HCT116 (cell line): ENCODE measurements at regions not wholly inside any gene's neighbourhood (a gene's known extent, or its start where the extent isn't known, plus 50 kb on each side); places are given as distances from the start of the nearest gene placed in this dataset.

Source experiments
- ATAC-seq: fragments of 200-7000 bp; cut with Tn5 transposase; 2 replicates; pipeline ENCODE4 v1.9.1; 2020; ENCODE audit warnings: mild to moderate bottlenecking, moderate library complexity
- BruUV-seq: library from RNA; stranded (reverse); fragments of 400-500 nt; replicated peaks from 2 replicates; lab custom pipeline; 2021; lab: Mats Ljungman, UMichigan
- CTCF ChIA-PET: fragments of 300-600 bp; sonication (Branson Sonifier 250); formaldehyde crosslinking; loops from one replicate; lab custom pipeline; 2021; ENCODE audit warnings: antibody characterized with exemption; lab: Charles Lee
- POLR2A ChIA-PET: fragments of 300-600, 350-600 bp; sonication (Branson Sonifier 250); formaldehyde crosslinking; loops from one replicate; lab custom pipeline; 2021; ENCODE audit warnings: antibody characterized with exemption; lab: Charles Lee
- RAD21 ChIA-PET, 2 experiments: fragments of 300-600 bp; sonication (Branson Sonifier 250); formaldehyde crosslinking; loops; one replicate each; lab custom pipeline; 2023; ENCODE audit warnings: low total read pairs in 2 of 2; ENCODE audit not compliant: uncharacterized antibody in 2 of 2, unreplicated experiment in 2 of 2, low non-redundant PET in 1 of 2; lab: Charles Lee
- DNase-seq: peaks from one replicate; pipeline ENCODE4 v3.0.0-alpha.2; 2010; ENCODE audit warnings: low read depth, low spot score
- H2AFZ ChIP-seq: fragments of 200-600 bp; shearing (Covaris generic), sonication (generic); 2 replicates; pipeline ENCODE4 v1.6.1; 2017; ENCODE audit warnings: low read depth, mixed run types, mixed read lengths, antibody characterized with exemption, low read length; ENCODE audit not compliant: poor library complexity, severe bottlenecking
- H3K27ac ChIP-seq: 2 replicates; pipeline ENCODE4 v1.5.1; 2012; ENCODE audit warnings: low read depth, low read length
- H3K27me3 ChIP-seq: fragments of 200-600 bp; sonication (generic); 2 replicates; pipeline ENCODE4 v1.6.1; 2016; ENCODE audit warnings: mixed run types, low read length, mixed read lengths; ENCODE audit not compliant: insufficient read depth
- H3K36me3 ChIP-seq, 2 experiments: fragments of 200-500 bp in 1 of 2; fragments of 200-600 bp in 1 of 2; sonication (Bioruptor generic) in 1 of 2; sonication (generic) in 1 of 2; 2 replicates each; pipeline versions ENCODE4 v1.5.1 to v1.6.1; 2014 to 2016; ENCODE audit warnings: low read length in 2 of 2, inconsistent platforms in 1 of 2, mixed read lengths in 1 of 2, mixed run types in 1 of 2; ENCODE audit not compliant: insufficient read depth in 2 of 2, control insufficient read depth in 1 of 2
- H3K4me1 ChIP-seq, 2 experiments: fragments of 200-600 bp in 1 of 2; sonication (generic) in 1 of 2; 2 replicates each; pipeline versions ENCODE4 v1.5.1 to v1.6.1; 2012 to 2017; ENCODE audit warnings: low read length in 2 of 2, inconsistent platforms in 1 of 2, mild to moderate bottlenecking in 1 of 2, mixed read lengths in 1 of 2, mixed run types in 1 of 2, moderate library complexity in 1 of 2; ENCODE audit not compliant: insufficient read depth in 2 of 2, control insufficient read depth in 1 of 2
- H3K4me2 ChIP-seq: fragments of 200-600 bp; sonication (generic); 2 replicates; pipeline ENCODE4 v1.6.1; 2017; ENCODE audit warnings: mixed run types, low read length, mixed read lengths
- H3K4me3 ChIP-seq, 2 experiments: fragments of 200-600 bp in 1 of 2; sonication (generic) in 1 of 2; replicated peaks in 1 of 2; 2 replicates each; pipeline ENCODE4 v1.5.1; 2011 to 2016; ENCODE audit warnings: low read length in 2 of 2, control low read depth in 1 of 2, low read depth in 1 of 2, mild to moderate bottlenecking in 1 of 2, mixed read lengths in 1 of 2, mixed run types in 1 of 2
- H3K79me2 ChIP-seq: fragments of 200-600 bp; sonication (generic); 2 replicates; pipeline ENCODE4 v1.6.1; 2017; ENCODE audit warnings: mild to moderate bottlenecking, mixed run types, low read length, moderate library complexity, mixed read lengths; ENCODE audit not compliant: insufficient read depth
- H3K9ac ChIP-seq: fragments of 200-600 bp; sonication (generic); 2 replicates; pipeline ENCODE4 v1.6.1; 2016; ENCODE audit warnings: low read length, mixed read lengths
- H3K9me2 ChIP-seq: fragments of 200-600 bp; sonication (generic), shearing (Covaris generic); 2 replicates; pipeline ENCODE4 v1.6.1; 2017; ENCODE audit warnings: mixed run types, mild to moderate bottlenecking, moderate library complexity; ENCODE audit not compliant: insufficient read depth
- H3K9me3 ChIP-seq, 2 experiments: fragments of 200-500 bp in 1 of 2; fragments of 200-600 bp in 1 of 2; sonication (Bioruptor generic) in 1 of 2; sonication (generic) in 1 of 2; 2 replicates each; pipeline ENCODE4 v1.6.1; 2014 to 2017; ENCODE audit warnings: low read length in 2 of 2, mixed read lengths in 2 of 2, inconsistent platforms in 1 of 2, low read depth in 1 of 2, mild to moderate bottlenecking in 1 of 2, mixed run types in 1 of 2, moderate library complexity in 1 of 2; ENCODE audit not compliant: control insufficient read depth in 1 of 2, insufficient read depth in 1 of 2
- H4K20me1 ChIP-seq: fragments of 200-600 bp; sonication (generic), shearing (Covaris generic); 2 replicates; pipeline ENCODE4 v1.6.1; 2017; ENCODE audit warnings: mixed run types, mild to moderate bottlenecking, moderate library complexity; ENCODE audit not compliant: insufficient read depth
- CBX3 ChIP-seq: IDR thresholded peaks from 2 replicates; pipeline ENCODE4 v1.6.1; 2012; ENCODE audit warnings: low read depth
- CEBPB ChIP-seq: IDR thresholded peaks from 2 replicates; pipeline ENCODE4 v1.6.1; 2012; ENCODE audit warnings: low read depth
- EGR1 ChIP-seq: IDR thresholded peaks from 2 replicates; pipeline ENCODE4 v1.6.1; 2012; ENCODE audit warnings: low read depth
- EZH2 ChIP-seq: fragments of 200-600 bp; sonication (generic); IDR thresholded peaks from 2 replicates; pipeline ENCODE4 v1.6.1; 2017; ENCODE audit warnings: antibody characterized with exemption, mixed run types
- EZH2phosphoT487 ChIP-seq: fragments of 200-600 bp; IDR thresholded peaks from 2 replicates; pipeline ENCODE4 v1.6.1; 2018; ENCODE audit warnings: antibody characterized with exemption, borderline replicate concordance
- JUND ChIP-seq: IDR thresholded peaks from 2 replicates; pipeline ENCODE4 v1.6.1; 2012
- POLR2A ChIP-seq: IDR thresholded peaks from 2 replicates; pipeline ENCODE4 v1.7.0; 2011; ENCODE audit warnings: borderline replicate concordance; ENCODE audit not compliant: insufficient read depth, insufficient read length; ENCODE audit errors: extremely low read depth
- POLR2AphosphoS5 ChIP-seq: IDR thresholded peaks from 2 replicates; pipeline ENCODE4 v1.6.1; 2011; ENCODE audit warnings: mild to moderate bottlenecking, low read depth, low read length, moderate library complexity
- SIN3A ChIP-seq: IDR thresholded peaks from 2 replicates; pipeline ENCODE4 v1.6.1; 2012; ENCODE audit warnings: low read depth
- SRF ChIP-seq: IDR thresholded peaks from 2 replicates; pipeline ENCODE4 v1.6.1; 2012; ENCODE audit warnings: low read depth
- TCF7L2 ChIP-seq: IDR thresholded peaks from 2 replicates; pipeline ENCODE4 v1.7.0; 2011; ENCODE audit warnings: borderline replicate concordance, inconsistent platforms; ENCODE audit not compliant: insufficient read depth, insufficient read length; ENCODE audit errors: extremely low read depth
- YY1 ChIP-seq: IDR thresholded peaks from 2 replicates; pipeline ENCODE4 v1.6.1; 2011; ENCODE audit warnings: low read length, low read depth, moderate library complexity, mild to moderate bottlenecking; ENCODE audit not compliant: insufficient replicate concordance; ENCODE audit errors: extremely low read depth
- ZFX ChIP-seq: fragments of 450-650 bp; IDR thresholded peaks from 2 replicates; pipeline ENCODE4 v1.6.1; 2017
- ZNF274 ChIP-seq: fragments of 200-500 bp; sonication (Bioruptor generic); IDR thresholded peaks from 2 replicates; pipeline ENCODE4 v1.6.1; 2014; ENCODE audit warnings: mild to moderate bottlenecking, low read depth, low read length, inconsistent platforms
- intact Hi-C: fragments of 100-400 bp; cut with micrococcal nuclease; formaldehyde crosslinking; loops from 2 replicates; pipeline ENCODE4 v1.10.0; 2022
- TF ChIP-seq, protein P1 (sequence below), 3 experiments: fragments of 200-600 bp in 1 of 3; sonication (generic) in 1 of 3; IDR thresholded peaks in 2 of 3; conservative IDR thresholded peaks in 1 of 3; 2 replicates each; pipeline ENCODE4 v1.5.1; 2012 to 2017; ENCODE audit warnings: low read depth in 2 of 3, low read length in 2 of 3, antibody characterized with exemption in 1 of 3, borderline replicate concordance in 1 of 3, control low read depth in 1 of 3, mild to moderate bottlenecking in 1 of 3, mixed read lengths in 1 of 3, mixed run types in 1 of 3, moderate library complexity in 1 of 3; ENCODE audit not compliant: insufficient read depth in 1 of 3
- TF ChIP-seq, protein P2 (sequence below): IDR thresholded peaks from 2 replicates; pipeline ENCODE4 v1.6.1; 2012; ENCODE audit warnings: low read depth
- TF ChIP-seq, protein P3 (sequence below): IDR thresholded peaks from 2 replicates; pipeline ENCODE4 v1.6.1; 2012
- TF ChIP-seq, protein P4 (sequence below): IDR thresholded peaks from 2 replicates; pipeline ENCODE4 v1.6.1; 2011; ENCODE audit warnings: mild to moderate bottlenecking, low read length, moderate library complexity; ENCODE audit not compliant: insufficient replicate concordance; ENCODE audit errors: extremely low read depth

DNA sequence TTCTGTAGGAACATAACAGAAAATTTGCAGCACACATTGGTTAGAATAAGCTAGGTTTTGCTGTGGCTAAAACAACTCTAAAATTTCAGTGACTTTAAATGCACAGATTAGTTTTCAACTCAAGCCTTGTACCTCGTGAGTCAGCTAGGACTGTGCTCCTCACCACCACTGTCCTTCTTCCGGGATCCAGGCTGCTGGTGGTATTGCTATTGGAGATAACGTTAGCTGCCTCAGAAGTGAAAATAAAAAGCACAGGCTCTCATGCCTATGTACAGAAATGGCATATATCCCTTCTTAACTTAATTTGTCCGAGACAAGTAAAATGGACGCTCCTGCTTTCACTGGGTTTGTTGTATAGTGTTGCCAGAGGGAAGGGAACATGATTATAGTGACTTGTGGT lies 931.1 kb upstream of the EYS start:
- CTCF ChIA-PET, result no interaction called here
- Histone ChIP-seq H3K4me1 (no peaks in the 10 kb centered on the region), H3K4me2 (no peak overlapping the region), H3K9me2 (no peaks in the 10 kb centered on the region), H3K27me3 (no peaks in the 10 kb centered on the region), H3K27ac (no peak overlapping the region), H3K9ac (no peak overlapping the region), H3K36me3 (no peaks in the 10 kb centered on the region), H2AFZ (no peak overlapping the region), H3K4me3 (no peak overlapping the region), H3K79me2 (no peaks in the 10 kb centered on the region), H3K9me3 (peaks cover 6% of the 10 kb centered on the region in 2 experiments; a peak in 2 of 4 replicates), H4K20me1 (no peaks in the 10 kb centered on the region)
- intact Hi-C loops, result no loop called here
- POLR2A ChIA-PET, result no interaction called here
- RAD21 ChIA-PET, result no interaction called here
- no TSS peak for BruUV-seq
- DNase-seq, result no peak
- no peak for ATAC-seq
- TF ChIP-seq, protein P1, sequence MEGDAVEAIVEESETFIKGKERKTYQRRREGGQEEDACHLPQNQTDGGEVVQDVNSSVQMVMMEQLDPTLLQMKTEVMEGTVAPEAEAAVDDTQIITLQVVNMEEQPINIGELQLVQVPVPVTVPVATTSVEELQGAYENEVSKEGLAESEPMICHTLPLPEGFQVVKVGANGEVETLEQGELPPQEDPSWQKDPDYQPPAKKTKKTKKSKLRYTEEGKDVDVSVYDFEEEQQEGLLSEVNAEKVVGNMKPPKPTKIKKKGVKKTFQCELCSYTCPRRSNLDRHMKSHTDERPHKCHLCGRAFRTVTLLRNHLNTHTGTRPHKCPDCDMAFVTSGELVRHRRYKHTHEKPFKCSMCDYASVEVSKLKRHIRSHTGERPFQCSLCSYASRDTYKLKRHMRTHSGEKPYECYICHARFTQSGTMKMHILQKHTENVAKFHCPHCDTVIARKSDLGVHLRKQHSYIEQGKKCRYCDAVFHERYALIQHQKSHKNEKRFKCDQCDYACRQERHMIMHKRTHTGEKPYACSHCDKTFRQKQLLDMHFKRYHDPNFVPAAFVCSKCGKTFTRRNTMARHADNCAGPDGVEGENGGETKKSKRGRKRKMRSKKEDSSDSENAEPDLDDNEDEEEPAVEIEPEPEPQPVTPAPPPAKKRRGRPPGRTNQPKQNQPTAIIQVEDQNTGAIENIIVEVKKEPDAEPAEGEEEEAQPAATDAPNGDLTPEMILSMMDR (IDR thresholded peaks at IDR 0.05 in 2 of 3, conservative IDR thresholded peaks at IDR 0.05 in 1 of 3; ENCODE audit: borderline replicate concordance in 1 of 3, insufficient read depth in 1 of 3, low read depth in 2 of 3, low read length in 2 of 3), result no peak
- TF ChIP-seq EZH2phosphoT487 (no peak), EGR1 (no peak), CEBPB (no peak), SRF (no peak), YY1 (no peak), SIN3A (no peak), ZNF274 (no peak), POLR2A (no peak), EZH2 (no peak), TCF7L2 (no peak), JUND (no peak), CBX3 (no peak), POLR2AphosphoS5 (no peak), ZFX (no peak)
- TF ChIP-seq, protein P2, sequence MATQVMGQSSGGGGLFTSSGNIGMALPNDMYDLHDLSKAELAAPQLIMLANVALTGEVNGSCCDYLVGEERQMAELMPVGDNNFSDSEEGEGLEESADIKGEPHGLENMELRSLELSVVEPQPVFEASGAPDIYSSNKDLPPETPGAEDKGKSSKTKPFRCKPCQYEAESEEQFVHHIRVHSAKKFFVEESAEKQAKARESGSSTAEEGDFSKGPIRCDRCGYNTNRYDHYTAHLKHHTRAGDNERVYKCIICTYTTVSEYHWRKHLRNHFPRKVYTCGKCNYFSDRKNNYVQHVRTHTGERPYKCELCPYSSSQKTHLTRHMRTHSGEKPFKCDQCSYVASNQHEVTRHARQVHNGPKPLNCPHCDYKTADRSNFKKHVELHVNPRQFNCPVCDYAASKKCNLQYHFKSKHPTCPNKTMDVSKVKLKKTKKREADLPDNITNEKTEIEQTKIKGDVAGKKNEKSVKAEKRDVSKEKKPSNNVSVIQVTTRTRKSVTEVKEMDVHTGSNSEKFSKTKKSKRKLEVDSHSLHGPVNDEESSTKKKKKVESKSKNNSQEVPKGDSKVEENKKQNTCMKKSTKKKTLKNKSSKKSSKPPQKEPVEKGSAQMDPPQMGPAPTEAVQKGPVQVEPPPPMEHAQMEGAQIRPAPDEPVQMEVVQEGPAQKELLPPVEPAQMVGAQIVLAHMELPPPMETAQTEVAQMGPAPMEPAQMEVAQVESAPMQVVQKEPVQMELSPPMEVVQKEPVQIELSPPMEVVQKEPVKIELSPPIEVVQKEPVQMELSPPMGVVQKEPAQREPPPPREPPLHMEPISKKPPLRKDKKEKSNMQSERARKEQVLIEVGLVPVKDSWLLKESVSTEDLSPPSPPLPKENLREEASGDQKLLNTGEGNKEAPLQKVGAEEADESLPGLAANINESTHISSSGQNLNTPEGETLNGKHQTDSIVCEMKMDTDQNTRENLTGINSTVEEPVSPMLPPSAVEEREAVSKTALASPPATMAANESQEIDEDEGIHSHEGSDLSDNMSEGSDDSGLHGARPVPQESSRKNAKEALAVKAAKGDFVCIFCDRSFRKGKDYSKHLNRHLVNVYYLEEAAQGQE, result no peak
- TF ChIP-seq, protein P3, sequence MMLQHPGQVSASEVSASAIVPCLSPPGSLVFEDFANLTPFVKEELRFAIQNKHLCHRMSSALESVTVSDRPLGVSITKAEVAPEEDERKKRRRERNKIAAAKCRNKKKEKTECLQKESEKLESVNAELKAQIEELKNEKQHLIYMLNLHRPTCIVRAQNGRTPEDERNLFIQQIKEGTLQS, result no peak
- TF ChIP-seq, protein P4, sequence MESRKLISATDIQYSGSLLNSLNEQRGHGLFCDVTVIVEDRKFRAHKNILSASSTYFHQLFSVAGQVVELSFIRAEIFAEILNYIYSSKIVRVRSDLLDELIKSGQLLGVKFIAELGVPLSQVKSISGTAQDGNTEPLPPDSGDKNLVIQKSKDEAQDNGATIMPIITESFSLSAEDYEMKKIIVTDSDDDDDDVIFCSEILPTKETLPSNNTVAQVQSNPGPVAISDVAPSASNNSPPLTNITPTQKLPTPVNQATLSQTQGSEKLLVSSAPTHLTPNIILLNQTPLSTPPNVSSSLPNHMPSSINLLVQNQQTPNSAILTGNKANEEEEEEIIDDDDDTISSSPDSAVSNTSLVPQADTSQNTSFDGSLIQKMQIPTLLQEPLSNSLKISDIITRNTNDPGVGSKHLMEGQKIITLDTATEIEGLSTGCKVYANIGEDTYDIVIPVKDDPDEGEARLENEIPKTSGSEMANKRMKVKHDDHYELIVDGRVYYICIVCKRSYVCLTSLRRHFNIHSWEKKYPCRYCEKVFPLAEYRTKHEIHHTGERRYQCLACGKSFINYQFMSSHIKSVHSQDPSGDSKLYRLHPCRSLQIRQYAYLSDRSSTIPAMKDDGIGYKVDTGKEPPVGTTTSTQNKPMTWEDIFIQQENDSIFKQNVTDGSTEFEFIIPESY, result no peak
